IPS-20b (cell line): ENCODE measurements at regions not wholly inside any gene's neighbourhood (a gene's known extent, or its start where the extent isn't known, plus 50 kb on each side); places are given as distances from the start of the nearest gene placed in this dataset.

Experiments used
- H3K27ac ChIP-seq: one replicate; pipeline ENCODE4 v1.5.1; 2013; ENCODE audit warnings: low read length
- H3K27me3 ChIP-seq: 2 replicates; pipeline ENCODE4 v1.6.1; 2013; ENCODE audit warnings: mild to moderate bottlenecking, low read length, inconsistent platforms; ENCODE audit not compliant: insufficient read depth
- H3K36me3 ChIP-seq: 2 replicates; pipeline ENCODE4 v1.6.1; 2013; ENCODE audit warnings: low read depth, mild to moderate bottlenecking, inconsistent platforms, low read length, moderate library complexity; ENCODE audit not compliant: insufficient read depth
- H3K4me1 ChIP-seq: 2 replicates; pipeline ENCODE4 v1.6.1; 2013; ENCODE audit warnings: mild to moderate bottlenecking, control low read depth, inconsistent platforms, low read length, moderate library complexity; ENCODE audit not compliant: insufficient read depth
- H3K4me3 ChIP-seq: 2 replicates; pipeline ENCODE4 v1.5.1; 2013; ENCODE audit warnings: mild to moderate bottlenecking, low read length, inconsistent platforms
- H3K9ac ChIP-seq: 2 replicates; pipeline ENCODE4 v1.6.1; 2013; ENCODE audit warnings: low read depth, mild to moderate bottlenecking, inconsistent platforms, low read length, moderate library complexity
- H3K9me3 ChIP-seq: 2 replicates; pipeline ENCODE4 v1.6.1; 2013; ENCODE audit warnings: mild to moderate bottlenecking, low read depth, low read length, inconsistent platforms; ENCODE audit not compliant: insufficient read depth

DNA sequence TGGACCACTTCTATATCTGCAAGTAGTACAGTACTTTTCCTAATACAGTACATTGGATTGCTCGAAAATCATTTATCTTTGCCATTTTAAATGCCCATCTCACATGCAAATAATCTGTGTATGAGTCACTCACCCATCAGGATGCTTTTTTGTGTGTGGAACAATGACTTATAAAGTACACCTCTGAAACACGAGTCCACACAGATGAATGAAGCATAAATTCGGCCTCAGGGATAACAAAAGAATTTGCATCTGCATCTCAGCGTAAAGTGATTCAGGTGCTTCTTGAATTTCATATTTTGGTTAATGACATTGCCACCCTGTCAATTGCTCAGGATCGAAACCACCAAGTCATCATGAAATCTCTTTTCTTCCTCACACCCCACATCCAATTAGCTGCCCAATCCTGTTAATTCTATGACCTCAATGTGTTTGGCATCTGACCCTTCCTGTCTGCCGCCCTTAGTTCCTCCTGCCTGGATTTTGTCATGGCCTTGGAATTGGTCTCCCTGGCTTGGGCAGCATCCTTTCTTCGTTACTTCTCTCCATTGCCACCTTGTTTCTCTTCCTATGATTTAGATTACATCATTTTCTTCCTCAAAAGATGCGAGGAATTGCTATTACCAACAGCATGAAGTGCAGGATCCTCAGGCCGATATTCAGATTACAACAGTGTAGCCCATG lies 161.6 kb upstream of the MID1 start:
- Histone ChIP-seq H3K4me3 (no peak overlapping the region), H3K4me1 (no peaks in the 10 kb centered on the region), H3K27me3 (no peaks in the 10 kb centered on the region), H3K27ac (no peak overlapping the region), H3K9me3 (no peaks in the 10 kb centered on the region), H3K36me3 (no peaks in the 10 kb centered on the region), H3K9ac (no peak overlapping the region)

DNA sequence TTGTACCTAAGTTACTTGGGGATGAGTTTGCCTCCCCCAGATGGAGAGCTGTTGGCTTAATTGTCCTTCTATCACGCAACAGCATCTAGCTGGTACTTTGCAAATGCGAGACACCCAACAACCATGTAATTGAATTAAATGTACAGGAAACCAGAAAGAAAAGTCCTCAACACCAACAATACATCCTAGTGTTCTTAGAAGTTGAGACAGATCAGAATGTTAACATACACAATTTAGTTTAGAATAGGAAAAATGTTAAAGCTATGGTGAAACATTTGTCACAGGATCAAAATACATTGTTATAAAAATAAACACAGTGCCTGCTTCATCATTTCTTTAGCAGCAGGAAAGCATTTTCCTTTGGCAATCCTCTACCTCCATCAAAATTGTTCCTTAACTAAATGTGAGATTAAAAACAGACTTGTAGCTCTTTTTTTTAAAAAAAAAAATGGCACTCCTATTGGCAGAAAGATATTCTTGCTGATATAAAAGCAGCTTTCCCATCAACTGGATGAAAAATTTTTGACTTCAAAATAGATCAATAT lies 163.1 kb upstream of the MID1 start:
- H3K9me3 ChIP-seq = no peaks in the 10 kb centered on the region
- no peaks in the 10 kb centered on the region for H3K36me3 ChIP-seq
- no peaks in the 10 kb centered on the region for H3K4me1 ChIP-seq
- H3K4me3 ChIP-seq = no peak overlapping the region
- no peaks in the 10 kb centered on the region for H3K27me3 ChIP-seq
- no peak overlapping the region for H3K27ac ChIP-seq
- no peak overlapping the region for H3K9ac ChIP-seq

- H3K4me1 ChIP-seq = no peaks in the 10 kb centered on the region
- no peaks in the 10 kb centered on the region for H3K36me3 ChIP-seq
- no peaks in the 10 kb centered on the region for H3K27me3 ChIP-seq
- no peak overlapping the region for H3K9ac ChIP-seq
- H3K27ac ChIP-seq = no peak overlapping the region
- H3K4me3 ChIP-seq = no peak overlapping the region
- H3K9me3 ChIP-seq = no peaks in the 10 kb centered on the region
Measured at GRCh38 chrX:10787264-10787663, 166.9 kb upstream of the MID1 start.

DNA sequence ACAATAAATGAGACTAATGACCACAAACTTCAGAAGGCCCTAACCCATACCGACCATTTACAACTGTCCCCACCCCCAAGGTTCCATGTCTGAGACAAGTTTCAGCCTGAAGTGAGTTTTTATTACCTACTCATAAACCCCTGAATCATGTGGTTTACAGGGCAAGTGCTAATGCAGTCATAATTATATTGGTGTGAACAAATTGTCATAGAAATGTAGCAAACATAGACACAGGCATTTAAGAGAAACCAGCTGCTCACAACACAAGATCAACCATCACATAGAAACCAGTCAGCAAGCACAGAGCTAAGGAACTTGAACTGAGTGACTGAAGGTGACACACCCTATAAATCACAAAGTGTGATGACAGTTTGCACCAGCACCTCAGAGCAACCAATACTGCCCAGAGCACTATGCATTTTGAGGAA lies 173.8 kb upstream of the MID1 start:
- no peak overlapping the region for H3K9ac ChIP-seq
- no peaks in the 10 kb centered on the region for H3K4me1 ChIP-seq
- no peak overlapping the region for H3K27ac ChIP-seq
- no peaks in the 10 kb centered on the region for H3K27me3 ChIP-seq
- H3K4me3 ChIP-seq = no peak overlapping the region
- H3K36me3 ChIP-seq = no peaks in the 10 kb centered on the region
- H3K9me3 ChIP-seq = no peaks in the 10 kb centered on the region

DNA sequence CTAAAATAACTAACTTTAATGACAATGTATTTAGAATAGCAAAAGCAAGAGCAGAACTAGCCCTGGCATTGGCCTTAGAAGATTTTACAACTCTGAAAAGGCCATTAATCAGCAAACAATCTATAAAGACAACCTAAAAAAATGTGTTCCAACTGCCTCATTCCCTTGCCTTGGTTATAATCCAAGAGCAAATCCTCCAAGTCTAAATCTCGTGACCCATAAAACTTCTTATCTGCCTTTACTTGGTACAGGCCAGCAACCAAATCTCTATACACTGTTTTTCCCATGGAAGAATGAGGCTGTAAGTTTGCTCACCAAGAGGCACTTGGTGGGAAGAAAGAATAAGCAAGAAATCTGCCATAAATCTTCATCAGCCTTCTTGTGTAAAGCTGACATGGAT lies 175.3 kb upstream of the MID1 start:
- no peak overlapping the region for H3K9ac ChIP-seq
- H3K4me1 ChIP-seq = no peaks in the 10 kb centered on the region
- H3K27me3 ChIP-seq = no peaks in the 10 kb centered on the region
- no peak overlapping the region for H3K4me3 ChIP-seq
- no peaks in the 10 kb centered on the region for H3K36me3 ChIP-seq
- no peaks in the 10 kb centered on the region for H3K9me3 ChIP-seq
- H3K27ac ChIP-seq = no peak overlapping the region

GRCh38 chrX:10797466-10797865 lies 177.1 kb upstream of the MID1 start:
- no peaks in the 10 kb centered on the region for H3K27me3 ChIP-seq
- no peak overlapping the region for H3K9ac ChIP-seq

GRCh38 chrX:10798041-10798440 lies 177.7 kb upstream of the MID1 start:
- Histone ChIP-seq H3K9me3 (no peaks in the 10 kb centered on the region), H3K4me3 (no peak overlapping the region), H3K9ac (no peak overlapping the region), H3K4me1 (no peaks in the 10 kb centered on the region), H3K27me3 (no peaks in the 10 kb centered on the region), H3K27ac (no peak overlapping the region), H3K36me3 (no peaks in the 10 kb centered on the region)

More at GRCh38 chrX:10797466-10797865, 177.1 kb upstream of the MID1 start:
- Histone ChIP-seq H3K4me1 (no peaks in the 10 kb centered on the region), H3K36me3 (no peaks in the 10 kb centered on the region), H3K4me3 (no peak overlapping the region), H3K9me3 (no peaks in the 10 kb centered on the region), H3K27ac (no peak overlapping the region)

GRCh38 chrX:10800796-10801195 lies 180.4 kb upstream of the MID1 start:
- Histone ChIP-seq H3K27me3 (no peaks in the 10 kb centered on the region), H3K9ac (no peak overlapping the region), H3K9me3 (no peaks in the 10 kb centered on the region), H3K4me1 (no peaks in the 10 kb centered on the region), H3K27ac (no peak overlapping the region), H3K4me3 (no peak overlapping the region), H3K36me3 (no peaks in the 10 kb centered on the region)

GRCh38 chrX:10811111-10811510 lies 190.7 kb upstream of the MID1 start:
- Histone ChIP-seq H3K27me3 (no peaks in the 10 kb centered on the region), H3K9me3 (no peaks in the 10 kb centered on the region)

GRCh38 chrX:10813761-10814160 lies 193.4 kb upstream of the MID1 start:
- H3K4me3 ChIP-seq = no peak overlapping the region
- H3K9me3 ChIP-seq = no peaks in the 10 kb centered on the region
- no peak overlapping the region for H3K9ac ChIP-seq
- H3K4me1 ChIP-seq = no peaks in the 10 kb centered on the region
- H3K36me3 ChIP-seq = no peaks in the 10 kb centered on the region
- H3K27me3 ChIP-seq = no peaks in the 10 kb centered on the region
- H3K27ac ChIP-seq = no peak overlapping the region

More at GRCh38 chrX:10811111-10811510, 190.7 kb upstream of the MID1 start:
- H3K4me1 ChIP-seq = no peaks in the 10 kb centered on the region
- H3K27ac ChIP-seq = no peak overlapping the region
- H3K4me3 ChIP-seq = no peak overlapping the region
- H3K36me3 ChIP-seq = no peaks in the 10 kb centered on the region
- H3K9ac ChIP-seq = no peak overlapping the region

- H3K9me3 ChIP-seq = no peaks in the 10 kb centered on the region
- no peak overlapping the region for H3K4me3 ChIP-seq
- no peaks in the 10 kb centered on the region for H3K4me1 ChIP-seq
- no peak overlapping the region for H3K27ac ChIP-seq
- no peaks in the 10 kb centered on the region for H3K36me3 ChIP-seq
- no peaks in the 10 kb centered on the region for H3K27me3 ChIP-seq
- H3K9ac ChIP-seq = no peak overlapping the region
Measured at GRCh38 chrX:10818651-10819050, 198.3 kb upstream of the MID1 start.

GRCh38 chrX:10819973-10820372 lies 199.6 kb upstream of the MID1 start:
- H3K9ac ChIP-seq = no peak overlapping the region
- no peaks in the 10 kb centered on the region for H3K9me3 ChIP-seq
- no peak overlapping the region for H3K4me3 ChIP-seq
- H3K27ac ChIP-seq = no peak overlapping the region
- no peaks in the 10 kb centered on the region for H3K27me3 ChIP-seq
- no peaks in the 10 kb centered on the region for H3K4me1 ChIP-seq
- H3K36me3 ChIP-seq = no peaks in the 10 kb centered on the region
